ENCODE measurements at regions not wholly inside any gene's neighbourhood (a gene's known extent, or its start where the extent isn't known, plus 50 kb on each side); places are given as distances from the start of the nearest gene placed in this dataset.

DNA sequence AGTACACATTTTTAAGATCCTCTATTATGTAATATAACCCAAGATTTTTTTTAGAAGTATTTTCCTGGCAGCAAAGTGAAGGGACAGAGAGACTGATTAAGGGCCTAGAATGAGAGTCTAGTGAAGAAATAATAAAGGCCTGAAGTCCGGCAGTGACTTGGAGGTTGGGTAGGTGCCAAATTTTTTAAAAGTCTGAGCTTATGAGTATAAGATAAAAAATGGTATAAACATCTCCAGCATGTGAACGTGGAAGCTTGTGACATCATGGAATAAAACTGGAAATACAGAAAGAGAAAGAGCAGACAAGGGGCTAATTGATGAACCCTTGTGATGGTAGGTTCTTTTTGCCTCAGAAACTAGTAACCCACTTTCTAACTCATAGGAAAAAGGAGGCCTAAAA is 174.6 kb downstream of the SUCLA2 start:
- no peak for DNase-seq

DNA sequence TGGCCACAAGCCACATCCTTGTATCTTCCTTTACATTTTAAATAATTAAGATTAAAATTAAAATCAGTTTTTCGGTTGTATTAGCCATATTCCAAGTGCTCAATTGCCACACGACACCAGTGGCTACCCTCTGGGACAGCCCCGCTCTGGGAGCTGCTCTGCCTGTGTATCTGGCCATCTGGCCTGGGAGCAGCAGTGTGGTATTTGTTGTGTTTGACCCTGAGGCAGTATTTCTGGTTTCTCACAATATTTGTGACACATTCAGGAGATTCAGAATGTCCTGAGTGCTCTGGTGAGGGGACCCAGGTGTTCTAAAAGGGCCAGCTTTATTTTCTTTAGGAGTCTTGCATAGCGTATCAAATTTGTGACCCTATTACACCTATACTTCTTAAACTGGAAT is 179.0 kb downstream of the SUCLA2 start:
- DNase-seq = no peak

DNA sequence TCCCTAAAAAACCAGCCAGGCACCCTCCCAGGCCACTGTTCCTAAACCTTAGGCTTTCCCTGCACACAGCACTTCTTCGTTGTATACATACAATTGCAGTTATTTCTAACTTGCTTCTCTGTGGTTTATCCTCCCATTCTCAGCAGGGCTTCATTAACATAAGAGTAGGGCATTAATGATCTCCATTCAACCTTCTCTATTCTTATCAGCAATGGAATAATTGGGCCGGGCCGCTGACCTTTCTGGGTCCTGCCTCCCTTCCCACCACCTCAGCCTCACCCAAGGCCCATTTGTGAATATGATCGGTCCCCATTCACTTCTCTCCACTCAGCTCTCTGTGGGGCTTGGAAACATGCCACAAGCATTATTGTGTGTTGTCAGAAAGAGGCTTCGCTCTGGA is 184.2 kb downstream of the SUCLA2 start:
- DNase-seq = no peak

DNA sequence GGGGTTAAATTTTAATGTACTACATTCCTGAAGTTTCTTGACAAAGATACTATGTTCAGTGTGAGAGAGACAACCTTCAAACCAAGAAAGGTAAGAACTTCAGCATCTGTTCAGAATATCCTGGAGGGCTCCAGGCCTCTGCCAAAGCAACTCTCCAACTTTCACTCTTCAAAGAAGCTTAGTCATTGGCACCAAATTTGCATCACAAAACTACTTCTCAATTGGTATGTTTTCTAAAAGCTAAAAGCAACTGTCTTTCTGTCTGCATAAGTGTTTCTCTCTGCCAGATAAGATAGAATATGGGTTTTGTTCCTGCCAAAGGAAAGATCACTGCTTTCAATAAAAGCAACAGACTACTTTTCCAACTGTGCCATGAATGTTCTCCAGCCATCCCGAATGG is 187.4 kb downstream of the SUCLA2 start:
- DNase-seq = no peak

DNA sequence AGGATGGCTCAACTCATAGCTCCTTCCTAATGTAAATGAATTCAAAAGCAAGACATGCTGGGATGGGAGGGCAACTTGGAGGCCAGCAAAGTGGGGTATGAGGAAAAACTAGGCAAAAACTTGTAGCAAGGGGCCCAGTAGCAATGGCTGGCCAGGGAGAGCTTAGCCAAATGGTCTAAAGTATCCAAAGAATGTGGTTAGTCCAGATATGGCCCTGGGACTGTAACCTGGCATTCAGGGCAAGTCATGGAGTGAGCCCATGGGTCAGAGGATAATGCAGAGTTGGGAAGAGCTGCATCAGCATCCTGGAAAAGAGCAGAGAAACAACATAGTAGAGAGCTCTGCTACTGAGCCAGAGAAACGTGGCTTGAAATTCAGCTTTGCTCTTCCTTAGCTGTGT is 191.7 kb downstream of the SUCLA2 start:
- DNase-seq = no peak

DNA sequence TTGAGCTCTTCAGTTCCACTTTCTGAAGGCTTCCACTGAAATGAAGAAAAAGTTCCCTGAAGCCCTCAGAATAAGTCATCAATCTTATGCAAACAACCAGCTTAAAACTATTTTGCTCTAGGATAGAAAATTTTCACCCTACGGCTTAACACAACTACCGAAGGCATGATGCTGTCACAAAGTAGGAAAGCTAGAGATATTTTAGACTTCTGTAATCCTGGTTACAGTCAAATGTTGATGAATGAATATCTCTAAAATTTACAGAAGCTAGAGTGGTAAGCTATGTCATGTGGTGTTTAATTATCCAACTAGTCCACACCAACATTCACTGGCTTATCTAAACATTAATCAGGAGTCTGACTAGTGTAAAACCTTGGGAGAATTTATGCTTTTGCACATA is 197.9 kb downstream of the SUCLA2 start:
- no peak for DNase-seq

DNA sequence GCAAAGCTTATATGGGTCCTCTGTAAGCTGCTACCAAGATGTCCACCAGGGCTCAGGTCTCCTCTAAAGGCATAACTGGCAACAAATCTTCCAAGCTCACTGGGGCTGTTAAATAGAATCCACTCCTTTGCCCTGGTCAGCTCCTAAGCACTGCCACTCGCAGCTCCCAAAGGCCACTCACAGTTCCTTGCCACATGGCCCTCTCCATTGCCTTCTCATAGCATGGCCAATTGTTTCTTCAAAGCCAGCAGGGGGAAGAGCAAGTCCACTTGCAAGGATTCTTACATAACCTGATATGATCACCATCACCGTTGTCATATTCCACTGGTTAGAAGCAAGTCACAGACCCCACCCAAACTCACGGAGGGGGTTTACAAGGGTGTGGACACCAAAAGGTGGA is 199.5 kb downstream of the SUCLA2 start:
- no peak for DNase-seq

DNA sequence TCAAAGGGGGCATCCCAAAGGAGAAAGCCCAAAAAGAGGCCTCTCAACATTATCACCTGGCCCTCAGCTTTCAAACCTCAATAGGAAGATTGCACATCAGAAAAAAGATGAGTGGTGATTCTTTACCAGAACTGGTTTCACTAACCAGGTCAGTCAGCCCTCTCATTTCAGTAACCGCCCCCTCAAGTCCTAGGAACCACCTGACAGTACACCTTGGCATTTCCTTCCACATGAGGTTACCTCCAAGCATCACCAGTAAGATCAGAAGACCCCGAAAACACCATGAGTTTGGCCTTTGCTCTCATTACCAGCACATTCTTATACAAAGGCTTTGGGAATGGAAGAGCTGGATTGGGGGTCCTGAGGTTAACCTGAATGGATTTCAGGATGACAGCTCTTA is 200.5 kb downstream of the SUCLA2 start:
- DNase-seq = no peak

DNA sequence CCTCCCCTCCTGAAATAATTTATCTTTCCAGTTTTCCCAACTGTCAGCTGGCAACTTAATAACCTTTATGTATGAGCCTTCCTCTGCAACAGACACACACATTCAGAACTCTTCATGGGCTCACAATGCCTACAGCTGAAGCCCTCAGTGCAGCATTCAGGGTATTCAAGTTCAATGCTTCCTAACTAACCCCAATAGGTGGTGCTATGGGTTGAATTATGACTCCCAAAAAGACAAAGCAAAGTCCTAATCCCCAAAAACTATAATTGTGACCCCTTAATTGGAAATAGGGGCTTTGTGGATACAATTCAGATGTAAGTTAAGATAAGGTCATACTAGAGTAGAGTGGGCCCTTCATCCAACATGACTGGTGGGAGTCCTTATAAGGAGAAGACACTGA is 202.2 kb downstream of the SUCLA2 start:
- DNase-seq = no peak

DNA sequence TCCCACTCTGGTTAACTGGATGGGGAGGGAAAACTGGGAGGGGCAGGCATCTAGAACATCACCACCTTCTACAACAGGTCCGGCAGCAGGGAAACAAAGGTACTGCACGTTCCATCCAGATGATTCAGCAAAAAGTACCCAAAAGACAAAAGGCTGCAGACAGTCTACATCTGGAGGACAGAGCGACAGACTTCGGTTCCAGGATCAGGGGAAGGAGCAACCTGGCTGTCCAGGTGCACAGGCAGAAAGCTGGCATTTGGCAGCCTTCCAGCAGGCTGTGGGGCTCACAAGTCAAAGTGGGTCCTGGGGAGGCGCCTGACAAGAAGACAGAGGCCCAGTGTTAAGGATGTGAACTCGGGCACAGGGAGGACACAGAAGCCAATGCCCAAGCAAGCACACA is 202.9 kb downstream of the SUCLA2 start:
- no peak for DNase-seq

DNA sequence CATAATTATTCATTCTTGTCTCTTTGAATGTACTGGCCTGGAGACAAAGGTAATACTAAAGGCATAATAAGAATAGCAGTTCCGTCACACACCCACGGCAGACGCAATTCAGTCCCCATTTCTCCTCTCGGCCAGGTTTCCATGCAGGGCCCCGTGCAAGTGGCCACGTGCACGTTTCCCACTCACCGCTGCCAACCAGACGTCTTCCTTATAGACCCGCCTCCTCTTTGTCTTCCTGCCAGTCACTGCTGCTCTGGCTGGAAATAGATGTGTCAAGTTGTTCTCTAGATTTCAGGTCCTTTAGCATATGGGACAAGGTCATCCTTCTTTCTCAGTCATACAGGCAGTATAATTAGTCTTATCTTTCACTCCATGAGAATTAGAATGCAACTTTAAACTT is 204.3 kb downstream of the SUCLA2 start:
- DNase-seq = no peak

DNA sequence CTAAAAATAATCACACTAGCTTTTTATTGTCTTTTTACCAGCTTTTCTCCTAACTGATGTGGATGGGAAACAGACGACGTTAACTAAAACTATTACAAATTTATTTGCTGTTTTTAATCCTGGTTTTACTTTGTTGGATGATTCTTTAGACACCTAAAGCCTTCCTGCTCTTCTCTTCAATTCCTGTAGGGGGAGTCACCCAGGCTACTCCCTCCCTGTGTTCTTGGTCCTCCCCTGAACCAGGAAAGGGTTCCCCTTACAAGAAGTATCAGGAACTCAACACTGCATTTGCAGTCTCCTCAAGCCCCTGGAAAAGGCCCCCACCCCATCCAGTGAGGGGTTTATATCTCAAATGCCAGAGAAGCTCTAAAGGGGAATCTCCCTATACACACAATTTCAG is 206.1 kb downstream of the SUCLA2 start:
- no peak for DNase-seq

DNA sequence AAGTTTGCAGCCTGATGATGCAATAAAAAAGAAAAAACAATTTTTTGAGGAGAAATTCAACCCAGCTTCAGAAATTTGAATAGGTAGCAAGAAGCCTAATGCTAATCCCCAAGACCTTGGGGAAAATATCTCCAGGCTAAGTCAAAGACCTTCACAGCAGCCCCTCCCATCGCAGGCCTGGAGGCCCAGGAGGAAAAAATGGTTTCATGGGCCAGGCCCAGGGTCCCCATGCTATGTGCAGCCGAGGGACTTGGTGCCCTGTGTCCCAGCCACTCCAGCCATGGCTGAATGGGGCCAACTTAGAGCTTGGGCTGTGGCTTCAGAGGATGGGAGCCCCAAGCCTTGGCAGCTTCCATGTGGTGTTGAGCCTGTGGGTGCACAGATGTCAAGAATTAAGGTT is 210.3 kb downstream of the SUCLA2 start:
- no peak for DNase-seq

DNA sequence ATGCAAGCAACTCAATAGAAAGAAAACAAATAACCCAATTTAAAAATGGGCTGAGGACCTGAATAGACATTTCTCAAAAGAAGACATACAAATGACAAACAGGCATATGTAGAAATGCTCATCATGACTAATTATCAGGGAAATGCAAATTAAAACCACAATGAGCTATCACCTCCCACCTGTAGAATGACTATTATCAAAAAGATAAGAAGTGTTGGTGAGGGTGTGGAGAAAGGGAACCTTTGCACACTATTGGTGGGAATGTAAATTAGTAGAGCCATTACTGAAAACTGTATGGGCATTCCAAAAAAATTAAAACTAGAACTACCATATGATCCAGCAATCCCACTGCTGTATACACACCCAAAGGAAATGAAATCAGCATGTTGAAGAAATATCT is 212.2 kb downstream of the SUCLA2 start:
- no peak for DNase-seq

DNA sequence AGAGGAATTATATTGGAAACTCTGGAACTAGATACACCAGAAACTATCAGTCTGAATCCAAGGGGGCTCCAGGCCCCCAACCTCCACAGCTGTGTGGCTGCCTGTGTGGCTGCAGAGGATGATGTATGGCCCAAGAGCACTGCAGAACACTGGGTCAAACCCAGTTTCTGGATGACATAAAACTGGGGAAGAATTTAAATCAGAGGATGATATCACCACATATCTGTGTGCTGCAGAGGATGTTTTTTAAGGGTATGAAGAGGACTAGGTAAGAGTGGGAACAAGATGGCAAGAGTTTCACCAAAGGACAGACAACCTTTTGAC is 226.4 kb downstream of the SUCLA2 start:
- no peak for DNase-seq

DNA sequence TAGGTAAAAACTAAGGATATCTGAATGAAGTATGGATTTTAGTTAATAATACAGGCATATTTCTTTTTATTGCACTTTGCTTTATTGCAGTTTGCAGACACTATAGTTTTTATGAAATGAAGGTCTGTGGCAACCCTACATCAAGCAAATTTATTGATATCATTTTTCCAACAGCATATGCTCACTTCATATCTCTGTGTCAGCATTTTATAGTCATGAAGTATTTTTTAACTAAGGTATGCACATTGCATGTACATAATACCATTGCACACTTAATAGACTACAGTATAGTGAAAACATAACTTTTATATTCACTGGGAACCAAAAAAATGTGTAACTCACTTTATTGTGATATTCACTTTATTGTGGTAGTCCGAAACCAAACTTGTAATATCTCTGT is 236.3 kb downstream of the SUCLA2 start:
- DNase-seq = no peak

DNA sequence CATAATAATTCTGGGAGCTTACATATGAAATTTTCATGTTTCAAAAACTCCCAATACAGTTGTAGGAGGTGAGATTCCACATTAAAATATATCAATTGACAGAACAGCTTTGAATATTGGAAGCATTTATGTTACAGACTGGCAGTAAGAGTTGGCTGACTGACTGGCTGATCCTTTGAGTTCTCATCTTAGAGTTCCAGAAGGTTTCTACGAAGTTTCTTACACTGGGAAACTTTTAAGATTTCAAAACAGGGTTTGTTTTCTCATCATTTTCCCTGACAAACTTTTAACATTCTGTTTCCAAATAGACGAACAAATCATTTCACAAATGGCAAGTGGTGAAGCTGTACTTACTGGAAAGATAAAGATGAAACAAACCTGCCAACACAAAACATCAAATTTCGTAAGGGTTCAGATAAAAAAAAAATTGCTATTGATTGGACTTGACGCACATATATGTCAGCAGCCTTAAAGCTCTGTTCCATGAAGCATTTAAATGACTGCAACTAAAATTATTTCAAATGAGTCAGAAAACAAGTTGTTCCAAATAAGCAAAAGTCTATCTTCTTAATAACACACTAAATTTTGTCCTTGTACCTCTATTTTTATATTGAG is 243.5 kb downstream of the SUCLA2 start:
- DNase-seq = no peak

DNA sequence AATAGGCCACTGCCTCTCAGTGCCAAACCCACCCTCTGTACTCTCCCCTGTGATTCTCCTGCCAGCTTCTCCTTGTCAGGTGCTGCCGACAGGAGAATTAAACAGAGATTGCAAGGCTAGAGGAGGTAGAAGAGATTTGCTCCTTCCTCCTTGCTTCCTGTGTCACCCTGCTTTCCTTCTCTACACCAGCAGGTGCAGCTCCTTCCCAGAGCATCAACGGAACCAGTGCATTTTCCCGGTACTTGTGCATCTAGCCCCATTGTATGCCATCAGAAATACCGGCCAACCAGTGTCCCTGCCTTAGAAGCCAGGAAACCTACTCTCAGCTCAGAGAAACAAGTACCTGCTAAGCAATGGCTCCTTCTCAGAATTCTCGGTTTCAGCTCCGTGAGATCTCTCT is 253.2 kb downstream of the SUCLA2 start:
- no peak for DNase-seq

DNA sequence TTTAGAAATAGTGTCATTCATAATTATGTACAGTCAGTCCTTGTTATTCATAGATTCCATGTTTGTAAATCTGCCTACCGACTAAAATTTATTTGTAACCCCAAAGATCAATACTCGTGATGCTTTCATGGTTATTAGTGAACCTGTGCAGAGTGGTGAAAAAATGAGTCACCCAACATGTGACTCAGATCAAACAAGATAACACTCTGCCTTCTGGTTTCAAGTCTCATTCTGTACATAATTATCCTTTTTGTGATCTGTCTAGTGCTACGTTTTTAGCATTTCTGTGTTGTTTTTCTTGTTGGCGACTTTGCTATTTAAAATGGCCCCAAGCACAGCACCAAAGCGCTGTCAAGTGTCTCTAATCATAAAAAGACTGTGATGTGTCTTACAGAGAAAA is 274.7 kb downstream of the SUCLA2 start:
- no peak for DNase-seq

DNA sequence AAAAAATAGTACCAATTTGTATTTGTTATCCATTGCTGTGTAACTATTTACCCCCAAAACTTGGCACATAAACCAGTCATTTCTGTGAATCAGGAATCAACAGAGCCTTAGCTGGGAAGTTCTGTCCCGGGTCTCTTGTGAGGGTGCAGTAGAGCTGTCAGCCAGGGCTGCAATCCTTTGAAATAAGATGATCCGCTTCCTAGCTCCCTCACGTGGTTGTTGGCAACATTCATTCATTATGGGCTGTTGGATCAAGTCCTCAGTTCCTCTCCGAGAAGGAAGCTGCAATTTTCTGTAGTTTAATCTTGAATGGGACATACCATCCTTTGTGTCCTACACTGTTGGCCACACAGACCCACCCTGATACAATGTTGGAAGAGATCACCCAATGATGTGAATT is 277.2 kb downstream of the SUCLA2 start:
- DNase-seq = no peak

DNA sequence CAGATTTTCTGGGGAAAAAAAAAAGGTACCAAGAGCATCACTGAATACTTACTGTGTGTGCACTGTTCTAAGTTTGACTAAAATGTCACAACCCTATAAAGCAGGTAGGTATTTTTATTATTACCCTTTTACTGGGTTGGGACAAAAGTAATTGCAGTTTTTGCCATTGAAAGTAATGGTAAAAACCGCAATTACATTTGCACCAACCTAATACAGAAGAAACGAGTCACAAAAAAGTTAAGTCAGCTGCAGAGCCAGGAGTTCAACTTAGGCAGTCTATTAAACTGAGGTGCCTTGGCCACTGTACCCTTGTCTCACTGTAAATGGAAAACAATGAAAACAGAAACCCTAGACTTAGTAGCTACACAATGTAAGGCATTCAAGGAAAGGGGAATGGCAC is 281.9 kb downstream of the SUCLA2 start:
- no peak for DNase-seq

DNA sequence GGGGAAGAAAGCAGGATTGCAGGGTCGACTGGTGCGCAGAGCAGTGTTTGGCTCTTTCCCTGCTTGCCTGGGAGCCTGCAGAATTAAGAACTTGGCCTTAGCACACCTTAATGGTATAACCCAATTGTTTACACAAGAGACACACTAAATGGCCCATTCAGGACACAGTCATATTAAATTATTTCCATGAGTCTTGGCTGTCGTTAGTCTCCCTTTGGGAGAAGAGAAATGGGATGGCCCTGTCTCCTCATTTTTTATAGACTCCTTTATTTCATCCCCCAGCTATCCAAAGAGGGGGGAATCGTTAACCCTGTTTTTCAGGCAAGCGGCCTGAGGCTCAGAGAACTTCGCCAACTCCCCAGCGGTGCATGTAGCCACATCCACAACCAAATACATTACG is 282.5 kb downstream of the SUCLA2 start:
- DNase-seq = no peak

DNA sequence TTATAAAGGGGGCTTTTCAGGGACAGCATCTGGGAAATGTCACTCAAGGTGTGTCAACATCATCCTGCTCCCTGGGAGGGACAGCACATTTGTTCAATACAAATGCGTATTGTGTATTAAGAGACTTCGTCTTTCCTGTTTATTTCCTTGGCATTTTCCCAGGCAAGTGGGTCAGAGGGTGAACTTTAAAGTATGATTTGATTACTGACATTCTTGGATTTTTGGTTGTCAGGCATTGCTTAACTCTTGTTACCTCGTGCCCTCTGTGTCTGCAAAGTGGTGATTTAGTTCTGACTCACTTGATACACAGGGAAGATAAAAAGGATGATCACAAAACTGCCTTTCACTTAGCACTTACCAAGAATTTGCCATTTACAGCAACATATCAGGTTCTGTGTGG is 292.7 kb downstream of the SUCLA2 start:
- DNase-seq = no peak

DNA sequence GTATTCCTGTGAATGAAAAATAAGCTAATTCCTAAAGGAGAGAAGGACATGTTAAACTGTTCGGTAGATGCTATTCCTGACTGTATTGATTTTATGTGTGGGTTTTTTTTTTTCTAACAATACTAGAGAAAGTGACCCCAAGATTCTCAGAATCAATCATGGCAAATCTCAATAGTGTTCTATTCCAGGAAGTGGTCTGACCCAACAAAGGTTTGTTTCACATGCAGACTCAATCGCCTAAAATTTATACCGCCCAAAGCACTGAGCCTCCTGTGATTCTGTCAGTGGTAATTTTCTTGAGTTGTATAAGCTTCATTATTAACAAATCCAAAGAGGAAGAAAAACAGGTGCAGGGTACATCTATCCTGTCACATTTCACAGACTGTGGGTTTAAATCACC is 293.7 kb downstream of the SUCLA2 start:
- no peak for DNase-seq

DNA sequence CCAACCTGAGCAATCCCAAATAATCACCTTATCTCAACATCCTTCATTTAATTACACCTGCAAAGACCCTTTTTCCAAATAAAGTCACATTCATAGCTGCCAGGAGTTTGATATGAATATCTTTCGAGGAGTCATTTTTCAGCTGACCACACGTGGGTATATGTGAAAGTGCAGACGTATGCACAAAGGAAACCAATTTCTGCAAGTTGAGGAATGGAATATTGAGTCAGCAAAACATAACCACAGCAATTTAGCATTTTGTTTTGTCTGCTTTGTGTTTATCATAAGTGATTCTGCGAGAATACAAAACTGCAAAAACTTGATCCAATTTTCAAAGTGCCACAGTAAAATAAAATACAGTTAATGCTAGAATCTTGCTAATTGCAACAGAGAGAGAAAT is 295.9 kb downstream of the SUCLA2 start:
- no peak for DNase-seq

DNA sequence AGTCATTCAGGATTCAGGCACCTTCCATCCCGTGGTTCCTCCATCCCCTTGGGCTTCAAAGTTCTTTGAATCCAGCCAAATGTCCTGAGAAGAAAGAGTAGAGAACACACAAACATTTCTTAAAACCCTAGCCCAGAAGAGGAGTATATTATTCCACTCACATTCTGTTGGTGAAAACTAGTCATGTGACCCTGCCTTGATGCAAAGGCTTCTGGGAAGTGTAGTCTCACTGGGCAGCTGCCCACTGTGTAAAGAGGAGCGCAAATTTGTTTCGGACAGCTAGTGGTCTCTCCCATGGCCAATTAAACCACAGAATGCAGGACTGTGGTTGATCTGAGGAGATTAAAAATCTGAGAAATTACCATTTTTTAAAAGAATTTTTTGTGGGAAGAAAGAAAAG is 304.4 kb downstream of the SUCLA2 start:
- DNase-seq = no peak
